B cell (primary cell): ENCODE measurements at regions not wholly inside any gene's neighbourhood (a gene's known extent, or its start where the extent isn't known, plus 50 kb on each side); places are given as distances from the start of the nearest gene placed in this dataset.

ENCODE experiments used
- CTCF ChIP-seq: fragments of 200-600 bp; IDR thresholded peaks from one replicate; pipeline ENCODE4 v1.8.0; 2022; ENCODE audit warnings: antibody characterized with exemption, mild to moderate bottlenecking
- EZH2 ChIP-seq: IDR thresholded peaks from 2 replicates; pipeline ENCODE4 v1.6.1; 2012; ENCODE audit warnings: borderline replicate concordance, low read depth, mild to moderate bottlenecking, moderate library complexity, low read length; ENCODE audit not compliant: insufficient read depth, poor library complexity, severe bottlenecking

GRCh38 chr14:99004112-99004511 is 267.9 kb downstream of the BCL11B start:
- TF ChIP-seq CTCF (no peak), EZH2 (no peak)
